Activated CD8-positive, alpha-beta memory T cell treated with anti-CD3 and anti-CD28 coated beads, Interleukin-2, amount 10 ng/mL, durations not matched to agents 7 days and 5 days (primary cell): ENCODE measurements at regions not wholly inside any gene's neighbourhood (a gene's known extent, or its start where the extent isn't known, plus 50 kb on each side); places are given as distances from the start of the nearest gene placed in this dataset.

Experiments
- ATAC-seq: fragments of 150-1000 bp; cut with Tn5 transposase; one replicate; pipeline ENCODE4 v1.10.0; 2021; ENCODE audit warnings: moderate library complexity
- CTCF ChIA-PET: fragments of 350-600 bp; sonication (Branson Sonifier 250); formaldehyde crosslinking; loops from one replicate; lab custom pipeline; 2021; ENCODE audit warnings: antibody characterized with exemption; lab: Charles Lee
- DNase-seq: peaks from one replicate; pipeline ENCODE4 v3.0.0-alpha.2; 2020
- H3K27ac Mint-ChIP-seq: one replicate; pipeline ENCODE4 v1.8.0; 2021; ENCODE audit warnings: mild to moderate bottlenecking, mixed read lengths
- H3K27me3 Mint-ChIP-seq: one replicate; pipeline ENCODE4 v1.8.0; 2021; ENCODE audit warnings: mixed read lengths
- H3K36me3 Mint-ChIP-seq: one replicate; pipeline ENCODE4 v1.8.0; 2021; ENCODE audit warnings: mild to moderate bottlenecking, mixed read lengths
- H3K4me1 Mint-ChIP-seq: one replicate; pipeline ENCODE4 v1.8.0; 2021; ENCODE audit warnings: mixed read lengths
- H3K4me3 Mint-ChIP-seq: one replicate; pipeline ENCODE4 v1.8.0; 2021; ENCODE audit warnings: mild to moderate bottlenecking, moderate library complexity, mixed read lengths
- H3K9me3 Mint-ChIP-seq: one replicate; pipeline ENCODE4 v1.8.0; 2022; ENCODE audit warnings: low read depth, mixed read lengths

DNA sequence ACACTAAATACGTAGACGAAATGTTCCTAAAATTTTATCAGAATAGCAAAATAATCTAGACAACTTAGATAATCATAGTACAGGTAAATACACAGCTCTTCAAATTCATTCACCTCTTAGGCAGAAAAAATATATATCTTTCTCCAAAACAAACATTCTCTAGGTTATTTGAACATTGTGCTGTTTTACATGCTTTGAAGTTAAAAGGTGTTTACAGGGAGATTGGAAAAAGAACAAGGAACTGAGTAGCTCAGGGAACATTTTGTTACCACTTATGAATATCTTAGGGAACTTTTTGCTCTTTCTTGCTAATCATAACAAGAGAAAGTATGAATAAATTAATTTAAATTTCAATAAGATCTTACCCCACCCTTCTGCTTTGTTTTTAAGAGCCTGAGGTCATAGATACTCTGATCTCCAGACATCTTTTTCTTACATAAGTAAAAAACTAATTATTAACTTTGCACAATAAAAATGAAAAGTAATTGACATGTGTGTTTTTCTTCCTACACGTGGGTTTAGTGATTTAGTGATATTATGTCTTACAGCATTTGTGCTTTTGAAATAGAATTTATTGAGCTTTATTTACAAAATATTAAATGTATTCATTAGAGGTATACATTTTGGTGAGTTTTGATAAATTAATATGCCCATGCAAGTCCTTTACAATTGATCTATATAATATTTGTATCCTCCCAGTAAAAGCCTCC lies 1141.4 kb upstream of the EYS start:
- Mint-ChIP-seq H3K27ac (no peak overlapping the region), H3K9me3 (peaks cover 10% of the 10 kb centered on the region), H3K36me3 (no peaks in the 10 kb centered on the region), H3K27me3 (no peaks in the 10 kb centered on the region), H3K4me3 (no peak overlapping the region), H3K4me1 (no peaks in the 10 kb centered on the region)
- DNase-seq: no peak
- ATAC-seq: no peak
- CTCF ChIA-PET: no interaction called here

DNA sequence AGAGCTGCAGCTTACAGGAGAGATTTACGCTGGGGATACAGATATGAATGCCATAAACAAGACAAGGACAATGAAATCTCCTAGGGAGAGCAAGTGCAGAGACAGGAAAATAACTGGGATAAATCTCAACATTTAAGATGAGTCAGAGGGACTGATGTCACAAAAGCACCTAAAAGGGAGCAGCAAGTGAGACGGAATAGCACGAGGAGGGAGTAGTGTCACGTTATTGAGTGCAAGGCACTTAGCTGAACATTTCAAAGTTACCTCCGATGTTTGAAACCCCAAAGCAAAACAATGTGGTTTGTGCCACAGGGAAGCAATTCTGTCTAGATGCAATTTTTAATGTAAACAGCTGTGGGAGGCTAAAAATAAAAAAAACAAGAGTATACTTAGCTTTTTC lies 1131.7 kb upstream of the EYS start:
- DNase-seq (no peak), ATAC-seq (no peak)
- H3K27ac Mint-ChIP-seq: no peak overlapping the region
- no peaks in the 10 kb centered on the region for H3K36me3 Mint-ChIP-seq
- H3K9me3 Mint-ChIP-seq: peaks cover 3% of the 10 kb centered on the region
- no peaks in the 10 kb centered on the region for H3K27me3 Mint-ChIP-seq
- H3K4me3 Mint-ChIP-seq: no peak overlapping the region
- CTCF ChIA-PET: no interaction called here
- no peaks in the 10 kb centered on the region for H3K4me1 Mint-ChIP-seq

DNA sequence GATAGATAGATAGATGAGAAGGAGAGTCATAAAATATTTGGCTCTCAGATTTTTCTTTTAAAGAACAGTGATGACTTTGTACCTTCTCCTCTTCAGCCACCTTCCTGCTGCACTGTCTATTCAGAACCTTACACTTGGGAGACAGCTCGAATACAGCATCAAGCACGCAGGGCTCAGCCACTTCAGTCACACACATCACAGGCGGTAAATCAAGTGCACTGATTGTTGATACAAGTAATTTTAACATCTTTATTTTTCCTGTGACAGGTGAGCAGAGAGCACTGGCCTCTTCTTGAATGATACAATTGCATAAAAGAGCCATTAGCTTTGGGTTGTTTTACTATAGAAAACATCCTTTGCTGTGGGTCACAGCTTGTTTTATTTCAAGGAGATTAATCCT lies 1118.5 kb upstream of the EYS start:
- peaks cover 10% of the 10 kb centered on the region for H3K9me3 Mint-ChIP-seq
- ATAC-seq (no peak), DNase-seq (no peak)
- H3K27me3 Mint-ChIP-seq: no peaks in the 10 kb centered on the region
- H3K27ac Mint-ChIP-seq: no peak overlapping the region
- no peak overlapping the region for H3K4me3 Mint-ChIP-seq
- CTCF ChIA-PET: no interaction called here
- H3K4me1 Mint-ChIP-seq: no peaks in the 10 kb centered on the region
- no peaks in the 10 kb centered on the region for H3K36me3 Mint-ChIP-seq

DNA sequence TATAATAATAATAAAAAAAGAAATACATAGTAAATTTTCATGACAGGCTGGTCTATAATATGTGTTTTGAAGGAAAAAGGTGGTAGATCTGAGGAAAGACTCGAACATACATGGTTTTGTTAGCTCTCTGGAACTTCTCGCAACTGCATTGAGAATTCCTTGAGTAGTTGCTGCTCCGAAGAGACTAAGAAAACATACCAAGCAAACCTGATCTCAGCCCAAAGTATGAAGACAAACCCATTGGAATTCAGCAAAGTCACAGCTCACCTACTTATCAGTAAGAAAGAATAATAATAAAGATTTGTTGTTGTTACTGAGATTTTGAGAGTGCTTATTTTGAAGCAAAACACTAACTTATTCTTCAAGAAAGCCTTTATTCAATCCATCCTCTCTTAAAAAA lies 1107.1 kb upstream of the EYS start:
- Mint-ChIP-seq H3K4me3 (no peak overlapping the region), H3K27ac (no peak overlapping the region), H3K36me3 (no peaks in the 10 kb centered on the region), H3K27me3 (no peaks in the 10 kb centered on the region), H3K4me1 (no peaks in the 10 kb centered on the region), H3K9me3 (peaks cover 10% of the 10 kb centered on the region)
- CTCF ChIA-PET: no interaction called here
- DNase-seq: no peak
- ATAC-seq: no peak

DNA sequence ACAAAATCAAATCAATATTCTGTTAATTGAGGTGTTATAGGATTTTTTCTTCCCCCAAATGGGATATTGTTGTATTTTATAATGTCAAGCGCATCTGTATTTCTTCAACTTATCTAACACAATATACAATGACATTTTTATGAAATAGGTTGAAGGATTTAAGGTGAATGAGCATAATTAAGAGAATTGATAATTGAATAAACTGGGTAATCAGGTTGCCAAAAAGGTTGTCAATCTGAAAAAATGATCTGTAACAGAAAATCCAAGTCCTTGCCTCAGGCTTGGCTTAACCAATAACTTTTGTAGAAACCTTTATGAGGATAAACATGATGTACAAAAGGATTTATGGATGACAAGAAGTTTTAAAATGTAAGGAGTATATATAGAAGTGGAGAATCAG lies 1101.7 kb upstream of the EYS start:
- CTCF ChIA-PET: no interaction called here
- no peak for ATAC-seq
- Mint-ChIP-seq H3K4me1 (no peaks in the 10 kb centered on the region), H3K9me3 (peaks cover 5% of the 10 kb centered on the region), H3K4me3 (no peak overlapping the region), H3K36me3 (no peaks in the 10 kb centered on the region), H3K27me3 (no peaks in the 10 kb centered on the region), H3K27ac (no peak overlapping the region)
- DNase-seq: no peak

DNA sequence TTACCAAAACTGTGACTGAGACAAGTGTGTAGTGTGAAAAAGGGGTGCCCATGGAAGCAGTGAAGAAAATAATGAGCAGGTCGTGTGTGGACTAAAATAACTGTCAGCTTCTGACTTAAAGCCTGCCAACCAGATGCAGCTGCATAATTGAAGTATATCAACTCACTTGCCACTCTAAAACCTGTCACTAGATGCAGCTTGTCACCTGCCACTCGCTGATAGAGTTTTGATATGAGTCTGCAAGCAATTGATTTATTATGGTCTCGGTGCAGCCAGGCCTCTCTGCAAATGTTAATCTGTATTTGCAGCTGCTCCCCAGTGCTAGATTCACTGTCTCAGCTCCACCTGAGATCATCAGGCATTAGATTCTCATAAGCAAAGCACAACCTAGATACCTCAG lies 1090.0 kb upstream of the EYS start:
- CTCF ChIA-PET: no interaction called here
- Mint-ChIP-seq H3K27ac (no peak overlapping the region), H3K9me3 (peaks cover 5% of the 10 kb centered on the region), H3K4me3 (no peak overlapping the region), H3K36me3 (no peaks in the 10 kb centered on the region), H3K27me3 (no peaks in the 10 kb centered on the region), H3K4me1 (no peaks in the 10 kb centered on the region)
- no peak for DNase-seq
- ATAC-seq: no peak

DNA sequence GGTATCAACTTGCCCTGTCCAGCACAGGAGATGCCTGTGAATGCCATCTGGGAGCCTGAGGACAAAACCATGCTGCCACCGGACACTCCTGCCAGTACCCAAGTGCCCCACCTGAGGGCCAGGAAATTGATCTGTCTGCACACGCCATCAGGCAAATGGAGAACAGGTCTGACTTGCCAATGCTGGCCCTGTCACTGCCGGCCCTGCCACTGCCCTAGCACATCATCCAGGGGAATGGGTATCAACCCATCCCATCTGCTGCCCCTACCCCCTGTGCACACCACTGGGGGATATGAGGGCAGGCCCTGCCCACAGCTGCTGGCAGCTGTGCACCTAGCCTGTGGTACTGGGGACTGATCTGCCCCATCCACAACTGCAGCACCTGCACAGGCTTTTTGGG lies 1081.6 kb upstream of the EYS start:
- no peaks in the 10 kb centered on the region for H3K4me1 Mint-ChIP-seq
- H3K9me3 Mint-ChIP-seq: peaks cover 3% of the 10 kb centered on the region
- H3K36me3 Mint-ChIP-seq: no peaks in the 10 kb centered on the region
- CTCF ChIA-PET: no interaction called here
- no peak overlapping the region for H3K4me3 Mint-ChIP-seq
- no peak overlapping the region for H3K27ac Mint-ChIP-seq
- no peaks in the 10 kb centered on the region for H3K27me3 Mint-ChIP-seq
- no peak for ATAC-seq
- no peak for DNase-seq

DNA sequence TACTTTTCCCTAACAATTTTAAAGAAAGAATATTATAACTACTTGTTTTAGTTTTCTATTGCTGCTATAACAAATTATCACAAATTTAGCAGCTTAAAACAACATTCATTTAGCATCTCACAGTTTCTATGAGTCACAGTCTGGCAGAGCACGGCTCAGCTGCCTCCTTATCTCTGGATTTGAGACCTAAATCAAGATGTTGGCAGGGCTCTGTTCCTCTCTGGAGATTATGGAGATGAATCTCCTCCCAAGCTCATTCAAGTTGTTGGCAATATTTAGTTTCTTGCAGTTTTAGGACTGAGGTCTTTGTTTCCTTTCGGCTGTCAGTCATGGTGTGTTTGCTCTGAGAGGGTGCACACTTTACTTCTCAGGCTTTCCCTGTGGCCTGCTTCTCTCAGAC lies 1065.8 kb upstream of the EYS start:
- no peaks in the 10 kb centered on the region for H3K27me3 Mint-ChIP-seq
- H3K27ac Mint-ChIP-seq: no peak overlapping the region
- no peaks in the 10 kb centered on the region for H3K36me3 Mint-ChIP-seq
- no peak overlapping the region for H3K4me3 Mint-ChIP-seq
- DNase-seq: no peak
- peaks cover 11% of the 10 kb centered on the region for H3K9me3 Mint-ChIP-seq
- no peaks in the 10 kb centered on the region for H3K4me1 Mint-ChIP-seq
- CTCF ChIA-PET: no interaction called here
- ATAC-seq: no peak

DNA sequence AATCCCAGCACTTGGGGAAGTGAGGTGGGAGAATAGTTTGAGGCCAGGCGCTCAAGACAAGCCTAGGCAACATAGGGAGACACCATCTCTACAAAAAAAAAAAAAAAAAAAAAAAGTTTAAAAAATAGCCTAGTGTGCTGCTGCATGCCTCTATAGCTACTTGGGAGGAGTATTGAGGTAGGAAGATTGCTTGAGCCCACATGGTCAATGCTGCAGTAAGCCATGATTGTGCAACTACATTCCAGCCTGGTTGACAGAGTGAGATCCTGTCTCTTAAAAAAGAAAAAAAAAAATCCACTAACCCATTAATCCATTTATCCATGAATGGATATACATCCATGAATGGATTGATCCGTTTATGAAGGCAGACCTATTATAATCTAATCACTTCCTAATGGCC lies 1064.6 kb upstream of the EYS start:
- DNase-seq (no peak), ATAC-seq (no peak)
- no peak overlapping the region for H3K27ac Mint-ChIP-seq
- H3K4me1 Mint-ChIP-seq: no peaks in the 10 kb centered on the region
- CTCF ChIA-PET: no interaction called here
- H3K9me3 Mint-ChIP-seq: peaks cover 6% of the 10 kb centered on the region
- no peak overlapping the region for H3K4me3 Mint-ChIP-seq
- no peaks in the 10 kb centered on the region for H3K27me3 Mint-ChIP-seq
- no peaks in the 10 kb centered on the region for H3K36me3 Mint-ChIP-seq

DNA sequence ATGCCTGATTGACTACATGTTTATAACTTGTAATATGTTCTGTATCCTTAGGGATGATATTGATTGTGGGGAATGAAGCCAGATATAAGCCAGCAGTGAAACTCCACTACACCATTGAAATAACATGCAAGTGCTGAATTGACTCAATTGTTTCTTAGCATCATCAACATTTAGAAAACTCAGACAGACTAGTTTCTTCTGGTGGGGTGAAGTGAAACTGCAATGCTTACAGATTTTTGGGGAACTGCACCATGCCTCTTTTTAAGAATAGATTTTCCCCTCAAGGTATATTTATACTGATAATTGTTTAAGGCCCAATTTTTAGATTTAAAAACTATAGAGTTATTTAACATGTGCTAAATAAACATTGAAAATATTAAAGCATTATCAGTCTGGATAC lies 1044.6 kb upstream of the EYS start:
- Mint-ChIP-seq H3K4me1 (no peaks in the 10 kb centered on the region), H3K36me3 (no peaks in the 10 kb centered on the region), H3K27ac (no peak overlapping the region), H3K4me3 (no peak overlapping the region), H3K9me3 (peaks cover 9% of the 10 kb centered on the region), H3K27me3 (no peaks in the 10 kb centered on the region)
- ATAC-seq (no peak), DNase-seq (no peak)
- CTCF ChIA-PET: no interaction called here

DNA sequence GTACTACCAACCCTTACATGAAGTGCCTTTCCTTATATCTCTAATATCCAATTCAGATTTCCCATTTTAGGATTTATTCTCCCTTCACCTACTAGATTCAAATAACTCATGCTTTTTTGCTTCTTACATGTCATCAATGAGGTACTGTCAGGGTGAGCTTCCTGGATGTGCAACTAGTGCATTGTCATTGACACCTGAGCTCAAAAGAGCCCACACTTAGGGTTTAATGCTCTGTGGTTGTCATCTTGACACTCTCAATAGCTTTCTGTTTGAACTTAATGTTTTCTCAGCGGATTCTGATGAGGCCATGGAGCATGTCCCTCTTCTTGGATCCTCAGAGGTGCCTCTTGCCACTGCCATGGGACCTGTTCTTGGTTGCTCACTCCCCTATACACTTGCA lies 1033.3 kb upstream of the EYS start:
- Mint-ChIP-seq H3K9me3 (peaks cover 11% of the 10 kb centered on the region), H3K27me3 (no peaks in the 10 kb centered on the region), H3K4me1 (no peaks in the 10 kb centered on the region), H3K27ac (no peak overlapping the region), H3K36me3 (no peaks in the 10 kb centered on the region), H3K4me3 (no peak overlapping the region)
- CTCF ChIA-PET: no interaction called here
- ATAC-seq (no peak), DNase-seq (no peak)

DNA sequence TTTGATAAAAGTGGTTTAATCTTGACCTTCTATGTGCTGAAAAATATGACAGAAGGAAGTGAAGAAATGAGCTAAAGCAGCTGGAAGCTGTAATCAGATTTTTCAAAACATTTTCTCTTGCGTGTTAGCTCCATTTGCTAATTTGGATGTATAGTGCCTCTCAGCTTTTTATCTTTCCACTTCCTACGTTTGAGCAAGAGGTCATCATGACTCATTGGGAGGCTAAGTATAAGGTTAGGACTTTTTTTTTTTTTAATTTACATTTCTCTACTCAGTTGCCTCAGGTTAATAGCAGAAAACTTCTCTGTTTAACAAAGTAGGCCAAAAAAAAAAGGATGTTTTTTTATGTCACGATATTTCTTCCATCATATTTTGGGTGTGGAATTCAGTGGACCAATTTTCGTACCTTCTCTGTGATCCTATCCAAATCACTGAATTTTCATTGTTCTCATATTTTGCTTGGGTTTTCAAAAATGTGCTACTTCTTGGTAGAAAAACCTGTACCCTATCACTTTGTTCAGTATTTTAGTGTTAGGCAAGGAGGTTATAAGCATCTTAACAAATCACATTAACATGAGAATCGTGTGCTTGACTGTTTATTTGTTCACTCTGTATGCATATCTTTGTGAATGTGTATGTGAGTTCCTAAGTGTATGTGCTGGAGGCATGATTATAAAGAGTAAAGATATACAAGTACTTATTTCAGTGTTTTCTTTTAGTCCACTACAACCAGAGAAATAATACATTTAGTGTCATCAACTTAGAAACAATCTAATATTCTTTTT lies 1028.3 kb upstream of the EYS start:
- Mint-ChIP-seq H3K4me1 (no peaks in the 10 kb centered on the region), H3K27me3 (no peaks in the 10 kb centered on the region), H3K27ac (no peak overlapping the region), H3K4me3 (no peak overlapping the region), H3K36me3 (no peaks in the 10 kb centered on the region), H3K9me3 (peaks cover 13% of the 10 kb centered on the region)
- ATAC-seq (no peak), DNase-seq (no peak)
- CTCF ChIA-PET: no interaction called here

DNA sequence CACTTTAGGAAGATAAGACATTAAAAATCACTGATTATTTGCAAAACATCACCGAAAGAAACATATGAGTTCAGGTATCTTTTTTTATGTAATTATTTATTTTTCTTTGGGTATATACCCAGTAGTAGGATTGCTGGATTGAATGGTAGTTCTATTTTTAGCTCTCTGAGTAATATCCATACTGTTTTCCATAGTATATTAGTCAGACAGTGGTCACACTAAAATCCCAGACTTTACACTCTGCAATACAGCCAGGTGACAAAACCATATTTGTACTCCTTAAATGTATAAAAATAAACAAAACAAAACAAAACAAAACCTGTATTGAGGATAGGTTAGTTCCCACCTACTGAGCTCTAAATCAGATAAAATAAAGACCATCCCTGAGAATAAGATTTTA lies 1024.3 kb upstream of the EYS start:
- no peak for ATAC-seq
- no peak overlapping the region for H3K27ac Mint-ChIP-seq

DNA sequence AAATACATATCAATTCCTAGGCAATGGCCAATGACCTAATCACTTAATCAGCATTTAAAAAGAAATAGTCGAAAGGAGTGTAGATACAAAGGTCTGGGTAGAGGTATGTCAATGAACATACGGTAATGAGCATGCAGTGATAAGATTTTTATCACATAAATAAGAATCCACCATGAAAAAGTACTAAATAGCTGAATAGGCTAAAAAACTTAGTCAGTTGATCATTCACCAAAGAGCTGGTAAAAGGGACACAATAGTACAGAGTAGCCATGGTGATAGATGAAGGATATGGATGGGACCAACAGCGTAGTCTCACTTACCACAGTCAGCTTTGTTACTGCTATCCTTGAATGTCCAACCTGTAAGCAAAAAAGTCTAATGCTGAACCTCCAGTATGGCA lies 1018.6 kb upstream of the EYS start:
- H3K27me3 Mint-ChIP-seq: no peaks in the 10 kb centered on the region
- H3K9me3 Mint-ChIP-seq: peaks cover 2% of the 10 kb centered on the region
- H3K4me1 Mint-ChIP-seq: no peaks in the 10 kb centered on the region
- H3K27ac Mint-ChIP-seq: no peak overlapping the region
- DNase-seq (no peak), ATAC-seq (no peak)
- CTCF ChIA-PET: no interaction called here
- H3K36me3 Mint-ChIP-seq: no peaks in the 10 kb centered on the region
- no peak overlapping the region for H3K4me3 Mint-ChIP-seq

More for the DNA sequence above, 1024.3 kb upstream of the EYS start:
- peaks cover 11% of the 10 kb centered on the region for H3K9me3 Mint-ChIP-seq
- DNase-seq: no peak
- CTCF ChIA-PET: no interaction called here
- H3K27me3 Mint-ChIP-seq: no peaks in the 10 kb centered on the region
- H3K4me3 Mint-ChIP-seq: no peak overlapping the region
- no peaks in the 10 kb centered on the region for H3K36me3 Mint-ChIP-seq
- no peaks in the 10 kb centered on the region for H3K4me1 Mint-ChIP-seq
